Limb (tissue), 2 donors: ENCODE measurements at regions not wholly inside any gene's neighbourhood (a gene's known extent, or its start where the extent isn't known, plus 50 kb on each side); places are given as distances from the start of the nearest gene placed in this dataset.
"Not testable (repeated sequence)": the region's sequence is repeated elsewhere in the genome, so short reads cannot be mapped to it uniquely, and the experiment has no call there.

Source experiments
- DNase-seq, 2 donors: peaks; one replicate each; pipeline ENCODE4 v3.0.0-alpha.2; 2016; ENCODE audit errors: extremely low spot score in 2 of 2

DNA sequence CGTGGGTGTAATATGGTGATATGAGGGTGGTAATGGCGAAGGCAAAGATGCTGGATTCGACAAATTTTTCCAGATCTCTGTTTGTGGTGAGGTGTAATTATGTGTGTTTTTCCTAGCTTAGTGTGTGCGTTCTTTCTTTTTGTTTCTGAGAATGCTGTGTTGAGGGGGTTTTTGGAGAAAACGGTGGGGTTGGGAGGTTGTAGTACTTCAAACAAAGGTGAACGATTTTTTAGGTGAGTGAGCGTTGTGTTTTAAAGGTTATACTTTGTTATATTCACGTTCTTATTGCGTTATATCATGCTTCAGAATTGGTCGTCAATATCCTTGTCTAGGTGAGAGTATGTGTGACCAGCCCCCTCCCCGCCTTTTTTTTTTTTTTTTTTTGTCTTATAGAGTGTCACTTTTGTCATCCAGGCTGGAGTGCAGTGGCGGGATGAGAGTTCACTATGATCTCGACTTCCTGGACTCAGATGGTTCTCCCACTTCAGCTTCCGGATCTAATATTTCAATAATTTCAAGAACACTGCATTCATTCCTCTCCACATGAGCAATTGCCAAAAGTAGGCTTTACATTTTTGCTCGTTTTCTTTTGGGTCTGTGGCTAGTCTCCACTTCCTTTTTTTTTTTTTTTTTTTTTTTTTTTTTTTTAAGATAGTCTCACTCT, 82.2 kb upstream of the RNU2-1 start:
- DNase-seq = no peak

DNA sequence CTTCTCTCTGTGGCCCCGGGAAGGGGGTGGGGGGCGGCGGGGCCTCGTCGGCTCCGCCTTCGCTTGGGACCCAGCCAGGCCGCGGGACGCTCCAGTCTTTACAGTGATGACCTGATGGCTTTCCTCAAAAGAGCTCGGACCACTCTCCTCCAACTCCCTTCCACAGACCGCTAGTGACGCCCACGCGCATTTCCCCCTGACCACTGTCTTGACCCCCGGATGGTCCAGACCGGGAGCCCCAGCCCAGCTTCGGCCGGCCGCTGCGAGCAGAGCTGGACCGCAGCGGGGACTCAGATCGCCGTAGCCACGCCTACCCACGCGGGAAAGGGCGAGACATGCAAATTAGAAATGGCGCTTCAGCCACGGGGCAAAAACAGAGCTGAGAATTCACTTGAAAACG, 81.6 kb upstream of the RNU2-1 start:
- DNase-seq = no peak

DNA sequence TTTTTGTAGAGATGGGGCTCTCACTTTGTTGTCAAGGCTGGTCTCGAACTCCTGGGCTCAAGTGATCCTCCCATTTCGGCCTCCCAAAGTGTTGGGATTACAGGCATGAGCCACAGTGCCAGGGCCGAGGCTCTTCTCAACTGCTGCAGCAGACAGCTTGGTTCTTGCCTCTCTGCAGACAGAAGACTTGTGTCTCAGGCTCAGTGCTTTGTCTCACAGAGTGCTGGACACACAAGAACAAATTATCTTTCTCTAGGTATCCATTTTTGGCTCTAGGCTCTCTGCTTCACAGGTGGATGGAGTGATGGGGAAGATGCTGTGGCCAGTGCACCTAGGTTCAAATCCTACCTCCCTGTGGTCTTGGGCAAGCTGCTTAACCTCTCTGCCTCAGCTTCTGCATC, 80.8 kb upstream of the RNU2-1 start:
- DNase-seq = no peak

DNA sequence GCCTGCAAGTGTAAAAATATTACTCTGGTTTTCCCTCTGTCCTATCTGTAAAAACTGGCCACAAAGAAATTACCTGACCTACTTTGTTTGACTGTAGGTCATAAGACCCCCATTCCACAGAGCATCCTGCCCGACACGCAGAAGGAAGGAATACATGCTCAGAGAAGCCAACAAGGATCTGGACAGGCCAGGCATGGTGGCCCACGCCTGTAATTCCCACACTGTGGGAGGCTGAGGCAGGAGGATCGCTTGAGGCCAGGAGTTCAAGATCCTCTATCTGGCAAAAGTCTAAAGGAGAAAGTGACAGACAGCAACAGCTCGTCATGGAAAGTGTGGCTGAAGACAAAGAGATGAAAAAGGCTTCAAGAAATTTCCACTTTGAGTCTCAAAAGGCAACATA, 78.2 kb upstream of the RNU2-1 start:
- no peak for DNase-seq

DNA sequence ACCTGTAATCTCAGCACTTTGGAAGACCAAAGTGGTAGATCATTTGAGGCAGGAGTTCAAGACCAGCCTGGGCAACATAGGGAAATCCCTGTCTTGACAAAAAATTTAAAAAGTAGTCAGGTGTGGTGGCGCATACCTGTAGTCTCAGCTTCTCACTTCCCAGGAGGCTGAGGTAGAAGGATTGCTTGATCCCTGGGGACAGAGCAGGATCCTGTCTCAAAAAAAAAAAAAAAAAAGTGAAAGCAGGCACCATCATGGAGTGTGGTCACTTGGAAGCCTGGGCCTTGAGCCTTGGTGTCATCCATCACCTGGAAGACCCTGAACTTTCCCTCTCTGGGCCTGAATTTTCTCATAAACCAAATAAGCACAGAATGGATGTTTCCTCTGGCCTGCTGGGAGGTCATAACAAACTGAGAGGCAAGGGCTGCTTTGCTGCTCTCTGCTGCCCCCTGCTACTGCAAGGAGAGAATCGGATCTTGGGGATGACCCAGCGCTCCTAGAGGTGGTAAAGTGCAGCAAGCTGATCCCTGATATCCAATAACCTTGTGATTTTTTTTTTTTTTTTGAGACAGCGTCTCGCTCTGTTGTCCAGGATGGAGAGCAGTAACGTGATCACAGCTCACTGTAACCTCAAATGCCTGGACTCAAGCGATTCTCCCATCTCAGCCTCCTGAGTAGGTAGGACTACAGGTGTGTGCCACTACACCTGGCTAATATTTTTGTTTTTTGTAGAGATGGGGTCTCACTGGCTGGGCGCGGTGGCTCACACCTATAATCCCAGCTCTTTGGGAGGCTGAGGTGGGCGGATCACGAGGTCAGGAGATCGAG, 75.9 kb upstream of the RNU2-1 start:
- DNase-seq = no peak

DNA sequence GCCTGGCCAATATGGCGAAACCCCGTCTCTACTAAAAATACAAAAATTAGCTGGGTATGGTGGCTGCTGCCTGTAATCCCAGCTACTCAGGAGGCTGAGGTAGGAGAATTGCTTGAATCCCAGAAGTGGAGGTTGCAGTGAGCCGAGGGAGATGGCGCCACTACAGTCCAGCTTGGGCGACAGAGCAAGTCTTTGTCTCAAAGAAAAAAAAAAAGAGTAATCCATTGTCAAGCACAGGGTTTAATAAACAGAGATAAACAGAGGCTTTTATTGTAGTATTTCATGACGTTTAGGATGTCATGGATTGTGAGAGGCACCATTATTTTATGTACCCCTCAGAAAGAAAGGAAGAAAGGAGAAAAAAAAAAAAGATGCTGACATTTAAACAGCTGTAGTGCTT, 75.2 kb upstream of the RNU2-1 start:
- no peak for DNase-seq

DNA sequence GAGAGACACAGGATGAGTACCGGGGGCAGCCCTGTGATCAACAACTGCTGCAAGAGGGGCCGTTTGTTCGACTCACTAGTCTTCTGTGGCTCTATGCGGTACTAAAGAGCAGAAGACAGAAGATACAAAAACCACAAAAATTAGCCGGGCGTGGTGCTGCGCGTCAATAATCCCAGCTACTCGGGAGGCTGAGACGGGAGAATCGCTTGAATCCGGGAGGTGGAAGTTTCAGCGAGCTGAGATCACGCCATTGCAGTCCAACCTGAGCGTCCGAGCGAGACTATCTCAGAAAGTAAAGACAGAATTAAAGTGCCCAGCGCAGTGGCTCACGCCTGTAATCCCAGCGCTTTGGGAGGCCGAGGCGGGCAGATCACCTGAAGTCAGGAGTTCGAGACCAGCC, 71.0 kb upstream of the RNU2-1 start:
- DNase-seq = not testable (repeated sequence)

DNA sequence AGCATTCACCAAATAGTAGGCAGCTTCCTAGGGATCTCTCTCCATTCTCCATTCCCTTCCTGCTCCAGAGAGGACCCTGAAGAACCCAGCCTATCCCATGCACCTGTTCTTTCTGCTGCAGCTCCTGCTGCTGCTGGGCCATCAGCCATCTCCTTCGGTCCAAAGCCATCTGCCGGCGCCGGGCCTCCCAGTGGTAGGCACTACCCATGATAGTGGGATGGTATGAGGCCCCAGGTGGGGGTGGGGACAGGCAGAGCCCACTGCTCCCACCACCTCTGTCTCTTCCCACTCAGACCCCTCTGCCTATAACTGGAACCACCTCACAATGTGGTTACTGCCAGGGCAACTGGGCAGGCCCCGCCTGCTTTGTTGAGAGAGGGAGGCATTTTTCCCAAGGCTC, 69.3 kb upstream of the RNU2-1 start:
- not testable (repeated sequence) for DNase-seq

DNA sequence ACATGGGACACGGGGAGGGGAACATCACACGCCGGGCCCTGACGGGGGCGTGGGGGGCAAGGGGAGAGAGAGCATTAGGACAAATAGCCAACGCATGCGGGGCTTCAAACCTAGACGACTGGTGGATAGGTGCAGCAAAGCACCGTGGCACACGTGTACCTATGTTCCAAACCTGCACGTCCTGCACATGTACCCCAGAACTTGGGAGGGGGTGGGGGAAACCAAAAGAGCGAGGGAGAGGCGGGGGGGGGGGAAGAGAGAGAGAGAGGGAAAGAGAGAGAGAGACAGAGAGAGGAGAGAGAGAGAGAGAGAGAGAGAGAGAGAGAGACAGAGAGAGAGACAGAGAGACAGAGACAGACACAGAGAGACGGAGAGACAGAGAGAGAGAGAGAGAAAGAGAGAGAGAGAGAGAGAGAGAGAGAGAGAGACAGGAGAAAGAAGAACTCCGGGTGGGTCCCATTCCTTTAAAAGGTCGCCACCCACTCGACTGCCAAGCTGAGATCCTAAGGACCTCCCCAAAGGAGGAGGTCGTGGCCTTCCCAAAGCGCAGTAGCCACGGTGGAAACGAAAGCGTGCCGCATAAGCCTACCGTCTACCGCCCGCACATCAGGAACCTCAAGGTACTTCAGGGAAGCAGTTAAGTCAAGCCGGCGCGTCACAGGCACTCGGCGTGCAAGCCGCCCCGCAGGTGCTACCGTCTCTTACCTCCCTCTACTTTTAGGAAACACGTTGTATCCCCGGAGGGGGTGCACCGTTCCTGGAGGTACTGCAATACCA, 65.7 kb upstream of the RNU2-1 start:
- not testable (repeated sequence) for DNase-seq

DNA sequence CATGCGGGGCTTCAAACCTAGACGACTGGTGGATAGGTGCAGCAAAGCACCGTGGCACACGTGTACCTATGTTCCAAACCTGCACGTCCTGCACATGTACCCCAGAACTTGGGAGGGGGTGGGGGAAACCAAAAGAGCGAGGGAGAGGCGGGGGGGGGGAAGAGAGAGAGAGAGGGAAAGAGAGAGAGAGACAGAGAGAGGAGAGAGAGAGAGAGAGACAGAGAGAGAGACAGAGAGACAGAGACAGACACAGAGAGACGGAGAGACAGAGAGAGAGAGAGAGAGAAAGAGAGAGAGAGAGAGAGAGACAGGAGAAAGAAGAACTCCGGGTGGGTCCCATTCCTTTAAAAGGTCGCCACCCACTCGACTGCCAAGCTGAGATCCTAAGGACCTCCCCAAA, 55.9 kb upstream of the RNU2-1 start:
- DNase-seq = not testable (repeated sequence)

DNA sequence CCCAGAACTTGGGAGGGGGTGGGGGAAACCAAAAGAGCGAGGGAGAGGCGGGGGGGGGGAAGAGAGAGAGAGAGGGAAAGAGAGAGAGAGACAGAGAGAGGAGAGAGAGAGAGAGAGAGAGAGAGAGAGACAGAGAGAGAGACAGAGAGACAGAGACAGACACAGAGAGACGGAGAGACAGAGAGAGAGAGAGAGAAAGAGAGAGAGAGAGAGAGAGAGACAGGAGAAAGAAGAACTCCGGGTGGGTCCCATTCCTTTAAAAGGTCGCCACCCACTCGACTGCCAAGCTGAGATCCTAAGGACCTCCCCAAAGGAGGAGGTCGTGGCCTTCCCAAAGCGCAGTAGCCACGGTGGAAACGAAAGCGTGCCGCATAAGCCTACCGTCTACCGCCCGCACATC, 49.8 kb upstream of the RNU2-1 start:
- not testable (repeated sequence) for DNase-seq
